HEK293 (cell line): ENCODE measurements at regions not wholly inside any gene's neighbourhood (a gene's known extent, or its start where the extent isn't known, plus 50 kb on each side); places are given as distances from the start of the nearest gene placed in this dataset.
"Not testable (repeated sequence)": the region's sequence is repeated elsewhere in the genome, so short reads cannot be mapped to it uniquely, and the experiment has no call there.

ENCODE experiments used
- SP2 ChIP-seq: fragments of 450-650 bp; formaldehyde crosslinking; IDR thresholded peaks from 2 replicates; pipeline ENCODE4 v1.5.1; 2016; ENCODE audit warnings: missing biosample characterization, missing genetic modification characterization
- ZBTB8A ChIP-seq: fragments of 450-650 bp; formaldehyde crosslinking; IDR thresholded peaks from 2 replicates; pipeline ENCODE4 v1.5.1; 2016; ENCODE audit warnings: missing biosample characterization, missing genetic modification characterization
- ZNF302 ChIP-seq: fragments of 450-650 bp; formaldehyde crosslinking; IDR thresholded peaks from 2 replicates; pipeline ENCODE4 v1.5.1; 2016; ENCODE audit warnings: missing biosample characterization, missing genetic modification characterization, low read depth
- ZNF560 ChIP-seq: fragments of 450-650 bp; formaldehyde crosslinking; IDR thresholded peaks from 2 replicates; pipeline ENCODE4 v1.5.1; 2017; ENCODE audit warnings: missing biosample characterization, missing genetic modification characterization, borderline replicate concordance
- ZNF623 ChIP-seq: fragments of 450-650 bp; formaldehyde crosslinking; IDR thresholded peaks from 2 replicates; pipeline ENCODE4 v1.5.1; 2016; ENCODE audit warnings: missing biosample characterization, missing genetic modification characterization
- TF ChIP-seq, protein P1 (sequence below): fragments of 450-650 bp; formaldehyde crosslinking; IDR thresholded peaks from 2 replicates; pipeline ENCODE4 v1.5.1; 2016; ENCODE audit warnings: missing biosample characterization, missing genetic modification characterization
- TF ChIP-seq, protein P2 (sequence below): fragments of 450-650 bp; formaldehyde crosslinking; optimal IDR thresholded peaks from 2 replicates; pipeline ENCODE3; 2016; ENCODE audit warnings: missing biosample characterization, mild to moderate bottlenecking, missing genetic modification characterization
- TF ChIP-seq, protein P3 (sequence below): IDR thresholded peaks from 2 replicates; pipeline ENCODE4 v1.6.1; 2011; ENCODE audit warnings: mild to moderate bottlenecking, low read depth, low read length, borderline replicate concordance
- TF ChIP-seq, protein P4 (sequence below): fragments of 450-650 bp; formaldehyde crosslinking; IDR thresholded peaks from 2 replicates; pipeline ENCODE4 v1.5.1; 2016; ENCODE audit warnings: missing biosample characterization, missing genetic modification characterization
- TF ChIP-seq, protein P5 (sequence below): fragments of 450-650 bp; formaldehyde crosslinking; IDR thresholded peaks from 2 replicates; pipeline ENCODE4 v1.5.1; 2016; ENCODE audit warnings: missing biosample characterization, missing genetic modification characterization
- TF ChIP-seq, protein P6 (sequence below): fragments of 450-650 bp; formaldehyde crosslinking; IDR thresholded peaks from 2 replicates; pipeline ENCODE4 v1.5.1; 2016; ENCODE audit warnings: missing biosample characterization, missing genetic modification characterization
- TF ChIP-seq, protein P7 (sequence below): fragments of 450-650 bp; formaldehyde crosslinking; conservative IDR thresholded peaks from 2 replicates; pipeline ENCODE4 v1.5.1; 2016; ENCODE audit warnings: low read depth, missing biosample characterization, missing genetic modification characterization

DNA sequence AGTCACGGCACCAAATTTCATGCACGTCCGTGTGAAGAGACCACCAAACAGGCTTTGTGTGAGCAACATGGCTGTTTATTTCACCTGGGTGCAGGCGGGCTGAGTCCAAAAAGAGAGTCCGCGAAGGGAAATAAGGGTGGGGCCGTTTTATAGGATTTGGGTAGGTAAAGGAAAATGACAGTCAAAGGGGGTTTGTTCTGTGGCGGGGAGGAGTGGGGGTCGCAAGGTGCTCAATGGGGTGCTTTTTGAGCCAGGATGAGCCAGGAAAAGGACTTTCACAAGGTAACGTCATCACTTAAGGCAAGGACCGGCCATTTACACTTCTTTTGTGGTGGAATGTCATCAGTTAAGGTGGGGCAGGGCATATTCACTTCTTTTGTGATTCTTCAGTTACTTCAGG, 702.7 kb upstream of the NEGR1 start:
- TF ChIP-seq, protein P1, sequence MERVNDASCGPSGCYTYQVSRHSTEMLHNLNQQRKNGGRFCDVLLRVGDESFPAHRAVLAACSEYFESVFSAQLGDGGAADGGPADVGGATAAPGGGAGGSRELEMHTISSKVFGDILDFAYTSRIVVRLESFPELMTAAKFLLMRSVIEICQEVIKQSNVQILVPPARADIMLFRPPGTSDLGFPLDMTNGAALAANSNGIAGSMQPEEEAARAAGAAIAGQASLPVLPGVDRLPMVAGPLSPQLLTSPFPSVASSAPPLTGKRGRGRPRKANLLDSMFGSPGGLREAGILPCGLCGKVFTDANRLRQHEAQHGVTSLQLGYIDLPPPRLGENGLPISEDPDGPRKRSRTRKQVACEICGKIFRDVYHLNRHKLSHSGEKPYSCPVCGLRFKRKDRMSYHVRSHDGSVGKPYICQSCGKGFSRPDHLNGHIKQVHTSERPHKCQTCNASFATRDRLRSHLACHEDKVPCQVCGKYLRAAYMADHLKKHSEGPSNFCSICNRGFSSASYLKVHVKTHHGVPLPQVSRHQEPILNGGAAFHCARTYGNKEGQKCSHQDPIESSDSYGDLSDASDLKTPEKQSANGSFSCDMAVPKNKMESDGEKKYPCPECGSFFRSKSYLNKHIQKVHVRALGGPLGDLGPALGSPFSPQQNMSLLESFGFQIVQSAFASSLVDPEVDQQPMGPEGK: not testable (repeated sequence)
- TF ChIP-seq, protein P2, sequence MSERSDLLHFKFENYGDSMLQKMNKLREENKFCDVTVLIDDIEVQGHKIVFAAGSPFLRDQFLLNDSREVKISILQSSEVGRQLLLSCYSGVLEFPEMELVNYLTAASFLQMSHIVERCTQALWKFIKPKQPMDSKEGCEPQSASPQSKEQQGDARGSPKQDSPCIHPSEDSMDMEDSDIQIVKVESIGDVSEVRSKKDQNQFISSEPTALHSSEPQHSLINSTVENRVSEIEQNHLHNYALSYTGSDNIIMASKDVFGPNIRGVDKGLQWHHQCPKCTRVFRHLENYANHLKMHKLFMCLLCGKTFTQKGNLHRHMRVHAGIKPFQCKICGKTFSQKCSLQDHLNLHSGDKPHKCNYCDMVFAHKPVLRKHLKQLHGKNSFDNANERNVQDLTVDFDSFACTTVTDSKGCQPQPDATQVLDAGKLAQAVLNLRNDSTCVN (tag by site-specific recombination): not testable (repeated sequence)
- TF ChIP-seq, protein P3, sequence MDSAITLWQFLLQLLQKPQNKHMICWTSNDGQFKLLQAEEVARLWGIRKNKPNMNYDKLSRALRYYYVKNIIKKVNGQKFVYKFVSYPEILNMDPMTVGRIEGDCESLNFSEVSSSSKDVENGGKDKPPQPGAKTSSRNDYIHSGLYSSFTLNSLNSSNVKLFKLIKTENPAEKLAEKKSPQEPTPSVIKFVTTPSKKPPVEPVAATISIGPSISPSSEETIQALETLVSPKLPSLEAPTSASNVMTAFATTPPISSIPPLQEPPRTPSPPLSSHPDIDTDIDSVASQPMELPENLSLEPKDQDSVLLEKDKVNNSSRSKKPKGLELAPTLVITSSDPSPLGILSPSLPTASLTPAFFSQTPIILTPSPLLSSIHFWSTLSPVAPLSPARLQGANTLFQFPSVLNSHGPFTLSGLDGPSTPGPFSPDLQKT: not testable (repeated sequence)
- TF ChIP-seq, protein P4, sequence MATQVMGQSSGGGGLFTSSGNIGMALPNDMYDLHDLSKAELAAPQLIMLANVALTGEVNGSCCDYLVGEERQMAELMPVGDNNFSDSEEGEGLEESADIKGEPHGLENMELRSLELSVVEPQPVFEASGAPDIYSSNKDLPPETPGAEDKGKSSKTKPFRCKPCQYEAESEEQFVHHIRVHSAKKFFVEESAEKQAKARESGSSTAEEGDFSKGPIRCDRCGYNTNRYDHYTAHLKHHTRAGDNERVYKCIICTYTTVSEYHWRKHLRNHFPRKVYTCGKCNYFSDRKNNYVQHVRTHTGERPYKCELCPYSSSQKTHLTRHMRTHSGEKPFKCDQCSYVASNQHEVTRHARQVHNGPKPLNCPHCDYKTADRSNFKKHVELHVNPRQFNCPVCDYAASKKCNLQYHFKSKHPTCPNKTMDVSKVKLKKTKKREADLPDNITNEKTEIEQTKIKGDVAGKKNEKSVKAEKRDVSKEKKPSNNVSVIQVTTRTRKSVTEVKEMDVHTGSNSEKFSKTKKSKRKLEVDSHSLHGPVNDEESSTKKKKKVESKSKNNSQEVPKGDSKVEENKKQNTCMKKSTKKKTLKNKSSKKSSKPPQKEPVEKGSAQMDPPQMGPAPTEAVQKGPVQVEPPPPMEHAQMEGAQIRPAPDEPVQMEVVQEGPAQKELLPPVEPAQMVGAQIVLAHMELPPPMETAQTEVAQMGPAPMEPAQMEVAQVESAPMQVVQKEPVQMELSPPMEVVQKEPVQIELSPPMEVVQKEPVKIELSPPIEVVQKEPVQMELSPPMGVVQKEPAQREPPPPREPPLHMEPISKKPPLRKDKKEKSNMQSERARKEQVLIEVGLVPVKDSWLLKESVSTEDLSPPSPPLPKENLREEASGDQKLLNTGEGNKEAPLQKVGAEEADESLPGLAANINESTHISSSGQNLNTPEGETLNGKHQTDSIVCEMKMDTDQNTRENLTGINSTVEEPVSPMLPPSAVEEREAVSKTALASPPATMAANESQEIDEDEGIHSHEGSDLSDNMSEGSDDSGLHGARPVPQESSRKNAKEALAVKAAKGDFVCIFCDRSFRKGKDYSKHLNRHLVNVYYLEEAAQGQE (tag by site-specific recombination): not testable (repeated sequence)
- TF ChIP-seq, protein P5, sequence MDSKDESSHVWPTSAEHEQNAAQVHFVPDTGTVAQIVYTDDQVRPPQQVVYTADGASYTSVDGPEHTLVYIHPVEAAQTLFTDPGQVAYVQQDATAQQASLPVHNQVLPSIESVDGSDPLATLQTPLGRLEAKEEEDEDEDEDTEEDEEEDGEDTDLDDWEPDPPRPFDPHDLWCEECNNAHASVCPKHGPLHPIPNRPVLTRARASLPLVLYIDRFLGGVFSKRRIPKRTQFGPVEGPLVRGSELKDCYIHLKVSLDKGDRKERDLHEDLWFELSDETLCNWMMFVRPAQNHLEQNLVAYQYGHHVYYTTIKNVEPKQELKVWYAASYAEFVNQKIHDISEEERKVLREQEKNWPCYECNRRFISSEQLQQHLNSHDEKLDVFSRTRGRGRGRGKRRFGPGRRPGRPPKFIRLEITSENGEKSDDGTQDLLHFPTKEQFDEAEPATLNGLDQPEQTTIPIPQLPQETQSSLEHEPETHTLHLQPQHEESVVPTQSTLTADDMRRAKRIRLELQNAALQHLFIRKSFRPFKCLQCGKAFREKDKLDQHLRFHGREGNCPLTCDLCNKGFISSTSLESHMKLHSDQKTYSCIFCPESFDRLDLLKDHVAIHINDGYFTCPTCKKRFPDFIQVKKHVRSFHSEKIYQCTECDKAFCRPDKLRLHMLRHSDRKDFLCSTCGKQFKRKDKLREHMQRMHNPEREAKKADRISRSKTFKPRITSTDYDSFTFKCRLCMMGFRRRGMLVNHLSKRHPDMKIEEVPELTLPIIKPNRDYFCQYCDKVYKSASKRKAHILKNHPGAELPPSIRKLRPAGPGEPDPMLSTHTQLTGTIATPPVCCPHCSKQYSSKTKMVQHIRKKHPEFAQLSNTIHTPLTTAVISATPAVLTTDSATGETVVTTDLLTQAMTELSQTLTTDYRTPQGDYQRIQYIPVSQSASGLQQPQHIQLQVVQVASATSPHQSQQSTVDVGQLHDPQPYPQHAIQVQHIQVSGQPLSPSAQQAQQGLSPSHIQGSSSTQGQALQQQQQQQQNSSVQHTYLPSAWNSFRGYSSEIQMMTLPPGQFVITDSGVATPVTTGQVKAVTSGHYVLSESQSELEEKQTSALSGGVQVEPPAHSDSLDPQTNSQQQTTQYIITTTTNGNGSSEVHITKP (tag by site-specific recombination): not testable (repeated sequence)
- not testable (repeated sequence) for TF ChIP-seq SP2, ZBTB8A, ZNF302, ZNF623, ZNF560 (tag by site-specific recombination)
- TF ChIP-seq, protein P6, sequence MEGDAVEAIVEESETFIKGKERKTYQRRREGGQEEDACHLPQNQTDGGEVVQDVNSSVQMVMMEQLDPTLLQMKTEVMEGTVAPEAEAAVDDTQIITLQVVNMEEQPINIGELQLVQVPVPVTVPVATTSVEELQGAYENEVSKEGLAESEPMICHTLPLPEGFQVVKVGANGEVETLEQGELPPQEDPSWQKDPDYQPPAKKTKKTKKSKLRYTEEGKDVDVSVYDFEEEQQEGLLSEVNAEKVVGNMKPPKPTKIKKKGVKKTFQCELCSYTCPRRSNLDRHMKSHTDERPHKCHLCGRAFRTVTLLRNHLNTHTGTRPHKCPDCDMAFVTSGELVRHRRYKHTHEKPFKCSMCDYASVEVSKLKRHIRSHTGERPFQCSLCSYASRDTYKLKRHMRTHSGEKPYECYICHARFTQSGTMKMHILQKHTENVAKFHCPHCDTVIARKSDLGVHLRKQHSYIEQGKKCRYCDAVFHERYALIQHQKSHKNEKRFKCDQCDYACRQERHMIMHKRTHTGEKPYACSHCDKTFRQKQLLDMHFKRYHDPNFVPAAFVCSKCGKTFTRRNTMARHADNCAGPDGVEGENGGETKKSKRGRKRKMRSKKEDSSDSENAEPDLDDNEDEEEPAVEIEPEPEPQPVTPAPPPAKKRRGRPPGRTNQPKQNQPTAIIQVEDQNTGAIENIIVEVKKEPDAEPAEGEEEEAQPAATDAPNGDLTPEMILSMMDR (tag by site-specific recombination): not testable (repeated sequence)
- TF ChIP-seq, protein P7, sequence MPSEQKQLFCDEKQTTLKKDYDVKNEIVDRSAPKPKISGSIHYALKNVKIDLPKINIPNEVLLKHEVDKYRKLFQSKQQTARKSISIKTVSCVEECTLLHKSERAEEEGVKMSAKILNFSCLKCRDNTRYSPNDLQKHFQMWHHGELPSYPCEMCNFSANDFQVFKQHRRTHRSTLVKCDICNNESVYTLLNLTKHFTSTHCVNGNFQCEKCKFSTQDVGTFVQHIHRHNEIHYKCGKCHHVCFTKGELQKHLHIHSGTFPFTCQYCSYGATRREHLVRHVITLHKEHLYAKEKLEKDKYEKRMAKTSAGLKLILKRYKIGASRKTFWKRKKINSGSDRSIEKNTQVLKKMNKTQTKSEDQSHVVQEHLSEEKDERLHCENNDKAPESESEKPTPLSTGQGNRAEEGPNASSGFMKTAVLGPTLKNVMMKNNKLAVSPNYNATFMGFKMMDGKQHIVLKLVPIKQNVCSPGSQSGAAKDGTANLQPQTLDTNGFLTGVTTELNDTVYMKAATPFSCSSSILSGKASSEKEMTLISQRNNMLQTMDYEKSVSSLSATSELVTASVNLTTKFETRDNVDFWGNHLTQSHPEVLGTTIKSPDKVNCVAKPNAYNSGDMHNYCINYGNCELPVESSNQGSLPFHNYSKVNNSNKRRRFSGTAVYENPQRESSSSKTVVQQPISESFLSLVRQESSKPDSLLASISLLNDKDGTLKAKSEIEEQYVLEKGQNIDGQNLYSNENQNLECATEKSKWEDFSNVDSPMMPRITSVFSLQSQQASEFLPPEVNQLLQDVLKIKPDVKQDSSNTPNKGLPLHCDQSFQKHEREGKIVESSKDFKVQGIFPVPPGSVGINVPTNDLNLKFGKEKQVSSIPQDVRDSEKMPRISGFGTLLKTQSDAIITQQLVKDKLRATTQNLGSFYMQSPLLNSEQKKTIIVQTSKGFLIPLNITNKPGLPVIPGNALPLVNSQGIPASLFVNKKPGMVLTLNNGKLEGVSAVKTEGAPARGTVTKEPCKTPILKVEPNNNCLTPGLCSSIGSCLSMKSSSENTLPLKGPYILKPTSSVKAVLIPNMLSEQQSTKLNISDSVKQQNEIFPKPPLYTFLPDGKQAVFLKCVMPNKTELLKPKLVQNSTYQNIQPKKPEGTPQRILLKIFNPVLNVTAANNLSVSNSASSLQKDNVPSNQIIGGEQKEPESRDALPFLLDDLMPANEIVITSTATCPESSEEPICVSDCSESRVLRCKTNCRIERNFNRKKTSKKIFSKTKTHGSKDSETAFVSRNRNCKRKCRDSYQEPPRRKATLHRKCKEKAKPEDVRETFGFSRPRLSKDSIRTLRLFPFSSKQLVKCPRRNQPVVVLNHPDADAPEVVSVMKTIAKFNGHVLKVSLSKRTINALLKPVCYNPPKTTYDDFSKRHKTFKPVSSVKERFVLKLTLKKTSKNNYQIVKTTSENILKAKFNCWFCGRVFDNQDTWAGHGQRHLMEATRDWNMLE (tag by site-specific recombination): not testable (repeated sequence)
